SU-DHL-6 (cell line): ENCODE measurements at regions not wholly inside any gene's neighbourhood (a gene's known extent, or its start where the extent isn't known, plus 50 kb on each side); places are given as distances from the start of the nearest gene placed in this dataset.

Source experiments
- H2AFZ ChIP-seq: fragments of 200-600 bp; sonication (generic); 2 replicates; pipeline ENCODE4 v1.6.1; 2014; ENCODE audit warnings: low read depth, mild to moderate bottlenecking, moderate library complexity, mixed read lengths, antibody characterized with exemption, low read length; ENCODE audit not compliant: severe bottlenecking
- H3F3A ChIP-seq: fragments of 200-600 bp; shearing (Covaris generic); 2 replicates; pipeline ENCODE4 v1.6.0; 2016; ENCODE audit warnings: antibody characterized with exemption, mild to moderate bottlenecking; ENCODE audit not compliant: insufficient read depth
- H3K27ac ChIP-seq: fragments of 200-600 bp; sonication (generic); 2 replicates; pipeline ENCODE4 v1.5.1; 2016; ENCODE audit warnings: low read depth, mild to moderate bottlenecking, low read length, moderate library complexity, mixed read lengths
- H3K27me3 ChIP-seq: fragments of 200-600 bp; sonication (generic), shearing (Covaris generic); 2 replicates; pipeline ENCODE4 v1.6.0; 2014; ENCODE audit warnings: mild to moderate bottlenecking, low read length
- H3K36me3 ChIP-seq: fragments of 200-600 bp; sonication (generic); 2 replicates; pipeline ENCODE4 v1.6.1; 2014; ENCODE audit warnings: mild to moderate bottlenecking, low read length, mixed read lengths
- H3K4me2 ChIP-seq: fragments of 300-600, 200-600 bp; shearing (Covaris generic), sonication (generic); 2 replicates; pipeline ENCODE4 v1.6.0; 2014; ENCODE audit warnings: low read length, low read depth, mild to moderate bottlenecking; ENCODE audit not compliant: poor library complexity, severe bottlenecking
- H3K4me3 ChIP-seq: fragments of 200-600 bp; sonication (generic); 2 replicates; pipeline ENCODE4 v1.5.1; 2014; ENCODE audit warnings: antibody characterized with exemption, low read length, mild to moderate bottlenecking, mixed read lengths; ENCODE audit not compliant: insufficient read depth, poor library complexity, severe bottlenecking
- H3K79me2 ChIP-seq: fragments of 200-600 bp; sonication (generic); 2 replicates; pipeline ENCODE4 v1.6.1; 2014; ENCODE audit warnings: mild to moderate bottlenecking, low read length, moderate library complexity; ENCODE audit not compliant: insufficient read depth
- H3K9ac ChIP-seq: fragments of 200-600 bp; sonication (generic); 2 replicates; pipeline ENCODE4 v1.7.0; 2014; ENCODE audit warnings: mild to moderate bottlenecking, low read length
- H3K9me2 ChIP-seq: fragments of 200-600 bp; sonication (generic); replicated peaks from 2 replicates; pipeline ENCODE4 v1.6.1; 2014; ENCODE audit warnings: low read length; ENCODE audit not compliant: insufficient read depth
- H3K9me3 ChIP-seq: fragments of 200-600 bp; sonication (generic); 2 replicates; pipeline ENCODE4 v1.6.1; 2014; ENCODE audit warnings: low read length, mixed read lengths; ENCODE audit not compliant: insufficient read depth
- H4K20me1 ChIP-seq: fragments of 200-600 bp; sonication (generic); 2 replicates; pipeline ENCODE4 v1.6.1; 2014; ENCODE audit warnings: low read depth, mild to moderate bottlenecking, antibody characterized with exemption, low read length, moderate library complexity, mixed read lengths
- EZH2phosphoT487 ChIP-seq: fragments of 200-600 bp; sonication (generic), shearing (Covaris generic); conservative IDR thresholded peaks from 2 replicates; pipeline ENCODE4 v1.6.1; 2018; ENCODE audit warnings: mild to moderate bottlenecking, antibody characterized with exemption, low read length, moderate library complexity, mixed read lengths
- TF ChIP-seq, protein P1 (sequence below): fragments of 200-600 bp; sonication (generic); IDR thresholded peaks from one replicate; pipeline ENCODE4 v1.5.1; 2017; ENCODE audit warnings: antibody characterized with exemption, mild to moderate bottlenecking, low read length, moderate library complexity; ENCODE audit not compliant: insufficient read depth, poor library complexity, severe bottlenecking

DNA sequence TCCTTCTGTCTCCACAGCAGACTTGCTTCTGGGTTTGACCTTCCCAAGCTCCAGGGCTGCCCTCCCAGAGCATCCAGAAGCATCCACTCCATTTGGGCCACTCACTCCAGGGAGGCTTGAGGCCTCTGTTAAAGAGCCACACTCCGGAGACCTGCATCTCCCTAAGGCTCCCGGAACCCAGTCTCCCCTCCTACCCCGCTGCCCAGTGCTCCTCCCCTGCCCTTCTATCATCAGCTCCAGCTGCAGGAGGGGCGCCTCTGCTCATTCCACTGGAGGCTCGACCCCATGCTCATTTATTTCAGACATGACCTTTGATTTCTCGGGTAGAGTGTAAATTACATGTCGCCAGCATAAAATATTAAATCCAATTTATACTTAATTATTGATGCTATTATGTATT is 142.5 kb downstream of the SYF2 start:
- no peaks in the 10 kb centered on the region for H3K27me3 ChIP-seq
- no peaks in the 10 kb centered on the region for H3K9me2 ChIP-seq
- H3K27ac ChIP-seq: no peak overlapping the region
- TF ChIP-seq, protein P1, sequence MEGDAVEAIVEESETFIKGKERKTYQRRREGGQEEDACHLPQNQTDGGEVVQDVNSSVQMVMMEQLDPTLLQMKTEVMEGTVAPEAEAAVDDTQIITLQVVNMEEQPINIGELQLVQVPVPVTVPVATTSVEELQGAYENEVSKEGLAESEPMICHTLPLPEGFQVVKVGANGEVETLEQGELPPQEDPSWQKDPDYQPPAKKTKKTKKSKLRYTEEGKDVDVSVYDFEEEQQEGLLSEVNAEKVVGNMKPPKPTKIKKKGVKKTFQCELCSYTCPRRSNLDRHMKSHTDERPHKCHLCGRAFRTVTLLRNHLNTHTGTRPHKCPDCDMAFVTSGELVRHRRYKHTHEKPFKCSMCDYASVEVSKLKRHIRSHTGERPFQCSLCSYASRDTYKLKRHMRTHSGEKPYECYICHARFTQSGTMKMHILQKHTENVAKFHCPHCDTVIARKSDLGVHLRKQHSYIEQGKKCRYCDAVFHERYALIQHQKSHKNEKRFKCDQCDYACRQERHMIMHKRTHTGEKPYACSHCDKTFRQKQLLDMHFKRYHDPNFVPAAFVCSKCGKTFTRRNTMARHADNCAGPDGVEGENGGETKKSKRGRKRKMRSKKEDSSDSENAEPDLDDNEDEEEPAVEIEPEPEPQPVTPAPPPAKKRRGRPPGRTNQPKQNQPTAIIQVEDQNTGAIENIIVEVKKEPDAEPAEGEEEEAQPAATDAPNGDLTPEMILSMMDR: no peak
- TF ChIP-seq EZH2phosphoT487: no peak
- no peaks in the 10 kb centered on the region for H3K9me3 ChIP-seq
- H4K20me1 ChIP-seq: no peaks in the 10 kb centered on the region
- no peak overlapping the region for H3K9ac ChIP-seq
- H3F3A ChIP-seq: no peaks in the 10 kb centered on the region
- H3K36me3 ChIP-seq: no peaks in the 10 kb centered on the region
- H3K79me2 ChIP-seq: no peaks in the 10 kb centered on the region
- H3K4me2 ChIP-seq: no peak overlapping the region
- no peak overlapping the region for H3K4me3 ChIP-seq
- H2AFZ ChIP-seq: no peak overlapping the region

DNA sequence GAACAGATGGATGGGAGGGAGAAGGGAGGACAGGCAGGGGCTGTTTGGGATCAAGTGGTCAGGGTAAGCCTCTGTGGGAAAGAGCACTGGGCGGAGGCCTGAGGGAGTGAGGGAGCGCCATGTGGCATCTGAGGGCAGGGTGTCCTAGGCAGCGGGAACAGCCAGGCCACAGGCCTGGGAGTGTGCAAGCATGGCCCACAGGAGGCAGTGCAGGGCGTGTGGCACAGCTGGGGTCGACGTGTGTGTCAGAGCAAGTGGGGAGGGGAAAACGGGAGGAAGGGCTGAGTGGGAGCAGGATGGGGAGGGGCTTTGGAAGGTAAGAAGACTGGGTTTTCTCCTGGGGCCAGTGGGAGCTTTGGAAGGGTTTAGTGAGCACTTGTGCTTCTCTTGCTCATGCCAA is 143.4 kb downstream of the SYF2 start:
- H3K9me2 ChIP-seq: no peaks in the 10 kb centered on the region
- no peaks in the 10 kb centered on the region for H3K27me3 ChIP-seq
- H3K9ac ChIP-seq: no peak overlapping the region
- H2AFZ ChIP-seq: no peak overlapping the region
- no peaks in the 10 kb centered on the region for H4K20me1 ChIP-seq
- no peaks in the 10 kb centered on the region for H3K36me3 ChIP-seq
- no peak overlapping the region for H3K4me3 ChIP-seq
- no peaks in the 10 kb centered on the region for H3K9me3 ChIP-seq
- H3F3A ChIP-seq: no peaks in the 10 kb centered on the region
- H3K4me2 ChIP-seq: no peak overlapping the region
- H3K79me2 ChIP-seq: no peaks in the 10 kb centered on the region
- no peak overlapping the region for H3K27ac ChIP-seq
- no peak for TF ChIP-seq EZH2phosphoT487
- TF ChIP-seq, protein P1: no peak

DNA sequence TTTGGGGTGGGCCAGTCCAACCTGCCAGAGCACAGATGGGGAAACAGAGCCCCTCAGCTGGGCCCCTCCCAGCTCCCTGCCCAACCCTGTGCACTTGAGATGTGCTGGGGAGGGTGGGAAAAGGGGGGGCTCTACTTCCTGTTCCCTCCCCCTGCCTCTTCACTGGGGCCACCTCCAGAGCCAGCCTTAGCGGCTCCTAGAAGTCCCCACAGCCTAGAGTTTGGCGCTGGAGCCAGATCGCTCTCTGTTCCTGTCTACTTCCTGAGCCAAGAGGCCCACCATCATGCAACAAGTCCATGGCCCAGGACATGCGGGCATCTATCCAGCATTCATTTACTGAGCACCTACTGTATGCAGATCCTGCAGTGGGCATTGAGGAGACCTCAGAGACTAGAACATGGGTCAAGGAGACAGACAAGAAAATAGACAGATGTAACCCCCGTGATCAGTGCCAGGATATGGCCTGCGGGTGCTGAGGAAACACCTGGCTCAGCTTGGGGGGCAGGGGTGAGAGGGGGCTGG is 144.1 kb downstream of the SYF2 start:
- Histone ChIP-seq H3K4me3 (no peak overlapping the region), H3K36me3 (no peaks in the 10 kb centered on the region), H3F3A (no peaks in the 10 kb centered on the region), H3K27ac (no peak overlapping the region), H3K9me3 (no peaks in the 10 kb centered on the region), H3K27me3 (no peaks in the 10 kb centered on the region), H3K4me2 (no peak overlapping the region), H2AFZ (no peak overlapping the region), H4K20me1 (no peaks in the 10 kb centered on the region), H3K9me2 (no peaks in the 10 kb centered on the region), H3K9ac (no peak overlapping the region), H3K79me2 (no peaks in the 10 kb centered on the region)
- no peak for TF ChIP-seq EZH2phosphoT487
- TF ChIP-seq, protein P1: no peak
